KG1 (cell line): ENCODE measurements at regions not wholly inside any gene's neighbourhood (a gene's known extent, or its start where the extent isn't known, plus 50 kb on each side); places are given as distances from the start of the nearest gene placed in this dataset.
"Not testable (repeated sequence)": the region's sequence is repeated elsewhere in the genome, so short reads cannot be mapped to it uniquely, and the experiment has no call there.

ENCODE experiments used
- DNase-seq: peaks from one replicate; lab custom pipeline; 2025; lab: John Stamatoyannopoulos, UW

DNA sequence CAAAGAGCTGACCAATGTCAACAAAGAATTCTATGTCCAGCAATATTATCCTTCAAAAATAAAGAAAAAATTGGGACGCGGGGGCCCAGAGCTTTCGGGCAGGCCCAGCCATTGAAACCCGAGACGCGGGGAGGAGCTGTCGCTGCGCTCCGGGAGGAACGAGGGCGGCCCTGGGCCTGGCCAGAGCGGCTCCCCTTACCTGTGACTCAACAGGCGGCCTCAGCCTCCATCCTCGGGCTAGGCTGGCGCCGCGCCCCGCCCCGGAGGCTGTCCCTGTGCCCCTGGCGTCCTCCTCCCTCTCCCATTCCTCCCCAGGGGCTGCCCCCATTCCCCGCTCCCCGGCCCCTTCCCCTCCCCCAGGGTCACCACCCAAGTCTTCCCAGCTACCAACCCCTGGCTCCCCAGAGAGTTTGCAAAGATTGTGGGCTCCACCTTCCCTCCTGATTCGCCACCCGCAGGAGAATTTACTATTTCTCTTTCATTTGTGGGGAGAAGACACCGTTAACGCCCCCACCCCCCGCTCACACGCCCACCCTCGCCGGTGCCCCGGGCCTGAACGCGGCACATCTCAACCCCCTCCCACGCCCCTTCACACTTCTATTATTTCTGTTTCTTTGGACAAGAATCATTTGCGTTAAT lies 127.9 kb downstream of the ARRDC4 start:
- not testable (repeated sequence) for DNase-seq

DNA sequence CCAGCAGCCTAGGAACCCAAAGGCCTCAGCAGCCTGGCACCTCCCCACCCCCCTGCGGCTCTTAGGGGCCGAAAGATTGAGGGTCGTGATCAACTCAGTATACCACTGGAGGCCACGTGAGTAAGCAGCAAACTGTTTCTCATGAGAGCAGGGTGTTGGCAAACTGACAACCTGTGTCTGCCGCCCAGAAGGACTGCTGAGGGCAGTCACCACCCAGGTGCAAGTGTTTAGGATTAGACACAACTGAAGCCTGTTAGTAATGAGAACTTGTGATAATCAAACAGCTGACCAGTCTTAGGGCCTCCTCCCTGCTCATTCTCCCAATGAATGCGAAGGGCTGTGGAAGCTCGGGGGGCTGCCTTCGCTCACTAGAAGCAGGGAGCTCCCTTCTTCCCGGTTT lies 128.8 kb downstream of the ARRDC4 start:
- not testable (repeated sequence) for DNase-seq

GRCh38 chr15:98097986-98098385 lies 137.5 kb downstream of the ARRDC4 start:
- DNase-seq: not testable (repeated sequence)

GRCh38 chr15:98100606-98101005 lies 140.1 kb downstream of the ARRDC4 start:
- not testable (repeated sequence) for DNase-seq

DNA sequence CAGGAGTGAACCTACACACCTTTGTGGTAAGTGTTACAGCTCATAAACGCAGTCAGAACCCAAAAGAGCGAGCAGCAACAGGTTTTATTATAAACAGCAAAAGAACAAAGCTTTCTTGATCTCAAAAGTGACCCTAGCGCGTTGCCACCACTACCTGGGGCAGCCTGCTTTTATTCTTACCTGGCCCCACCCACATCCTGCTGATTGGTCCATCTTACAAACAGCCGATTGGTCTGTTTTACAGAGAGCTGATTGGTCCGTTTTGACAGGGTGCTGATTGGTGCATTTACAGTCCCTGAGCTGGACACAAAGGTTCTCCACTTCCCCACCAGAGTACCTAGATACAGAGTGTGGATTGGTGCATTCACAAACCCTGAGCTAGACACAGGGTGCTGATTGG lies 143.1 kb downstream of the ARRDC4 start:
- no peak for DNase-seq

- not testable (repeated sequence) for DNase-seq
These were observed 144.1 kb downstream of the ARRDC4 start for GRCh38 chr15:98104386-98105151.

DNA sequence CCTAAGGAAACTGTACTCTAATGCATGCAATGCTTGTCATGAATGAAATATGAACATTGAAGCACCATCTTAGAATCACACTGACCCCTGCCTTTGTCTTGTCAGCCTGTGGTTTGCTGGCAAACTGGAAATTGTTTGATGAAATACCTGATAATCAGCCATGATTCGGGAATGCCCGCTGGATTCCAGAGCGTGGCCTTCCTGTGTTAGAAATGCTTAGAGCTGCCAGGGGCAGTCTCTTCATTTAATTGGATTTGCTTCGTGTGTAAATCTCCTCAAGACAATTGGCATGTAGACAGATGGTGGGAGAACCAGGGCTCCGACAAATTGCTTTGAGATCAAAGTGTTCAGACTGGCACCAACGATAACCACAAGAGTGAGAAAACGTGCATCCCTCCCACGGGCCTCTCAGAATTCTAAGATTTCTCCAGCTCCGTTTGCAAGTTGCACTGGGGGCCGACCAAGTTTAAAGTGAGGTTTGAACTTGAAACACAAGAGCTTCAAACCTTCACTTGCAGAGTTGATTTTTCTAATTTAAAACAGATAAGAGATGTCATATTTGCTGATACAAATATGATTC lies 146.2 kb downstream of the ARRDC4 start:
- not testable (repeated sequence) for DNase-seq

GRCh38 chr15:98111806-98112205 lies 151.3 kb downstream of the ARRDC4 start:
- DNase-seq: no peak

GRCh38 chr15:98113327-98113726 lies 152.8 kb downstream of the ARRDC4 start:
- DNase-seq: no peak

DNA sequence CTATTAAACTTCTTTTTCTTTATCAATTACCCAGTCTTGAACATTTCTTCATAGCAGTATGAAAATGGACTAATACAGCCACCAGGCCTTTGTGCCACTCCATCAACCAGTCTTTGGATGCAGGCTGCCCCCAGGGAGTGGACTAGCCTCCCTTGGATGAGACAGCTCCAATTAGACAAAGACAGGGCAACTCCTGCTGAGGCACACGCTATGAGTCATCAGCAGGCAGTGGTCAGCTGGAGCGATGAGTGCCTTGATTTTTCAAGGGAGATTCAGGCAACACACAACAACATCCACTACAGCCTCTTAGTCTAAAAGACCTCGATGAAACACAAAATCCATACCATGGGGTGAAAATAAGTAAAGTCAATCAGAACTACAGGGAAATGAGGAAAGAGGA lies 160.1 kb downstream of the ARRDC4 start:
- no peak for DNase-seq

DNA sequence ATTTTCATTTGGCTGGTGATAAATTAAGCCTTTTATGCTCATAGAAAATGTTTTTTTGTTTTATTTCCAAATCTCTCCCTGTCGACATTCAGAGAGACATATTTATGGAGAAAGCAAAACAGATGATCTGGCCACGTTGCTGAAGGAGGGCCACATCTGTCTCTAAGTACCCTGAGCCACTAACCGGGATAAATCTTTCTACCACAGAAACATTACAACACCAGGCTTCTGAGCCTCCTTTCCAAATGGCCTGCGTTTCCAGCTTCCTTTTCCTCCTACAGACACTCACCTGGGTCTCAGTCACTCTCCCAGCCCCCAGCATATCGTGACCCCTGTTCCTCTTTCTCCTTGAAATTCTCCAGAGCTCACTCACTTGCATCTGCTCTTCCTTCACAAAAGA lies 161.0 kb downstream of the ARRDC4 start:
- DNase-seq: no peak

DNA sequence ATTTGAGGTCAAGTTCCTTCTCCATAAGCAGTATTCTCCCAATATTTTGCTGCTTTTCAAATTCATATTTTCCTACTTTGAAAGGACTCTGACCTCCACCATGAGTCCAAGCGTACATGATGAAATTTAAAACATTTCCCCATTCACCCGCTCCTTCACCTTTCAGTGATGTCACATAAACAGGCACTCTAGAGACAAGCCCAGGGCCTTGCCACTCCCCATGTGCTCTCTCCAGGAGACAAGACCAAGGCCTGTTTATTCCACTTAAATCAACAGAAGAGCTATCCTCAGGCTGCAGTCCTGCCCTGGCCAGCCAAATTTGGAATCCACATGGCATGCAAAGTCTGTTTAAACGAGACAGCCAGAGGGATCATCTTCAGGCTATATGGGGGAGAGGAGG lies 161.5 kb downstream of the ARRDC4 start:
- no peak for DNase-seq

DNA sequence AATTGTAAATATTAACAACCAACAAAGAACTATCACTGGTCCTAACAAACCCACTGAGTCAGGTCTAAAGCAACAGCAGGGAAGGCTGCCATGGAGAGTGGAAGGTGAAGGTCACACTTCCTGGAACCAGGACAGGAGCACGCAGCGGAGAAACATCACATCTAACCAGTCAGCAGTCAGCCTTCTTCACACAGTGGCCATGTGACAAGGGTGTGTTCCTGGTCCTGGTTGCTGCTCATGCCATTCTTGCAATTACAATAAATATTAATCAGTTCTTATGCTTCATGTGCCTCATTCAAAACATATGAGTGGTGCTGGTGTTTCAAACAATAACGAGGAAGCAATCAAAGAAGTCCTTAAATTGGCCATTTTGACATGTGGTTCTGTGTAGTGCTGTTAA lies 162.8 kb downstream of the ARRDC4 start:
- no peak for DNase-seq

- no peak for DNase-seq
These were observed 163.3 kb downstream of the ARRDC4 start for GRCh38 chr15:98123834-98124233.

GRCh38 chr15:98124581-98124980 lies 164.1 kb downstream of the ARRDC4 start:
- no peak for DNase-seq

GRCh38 chr15:98126326-98127085 lies 166.0 kb downstream of the ARRDC4 start:
- no peak for DNase-seq

DNA sequence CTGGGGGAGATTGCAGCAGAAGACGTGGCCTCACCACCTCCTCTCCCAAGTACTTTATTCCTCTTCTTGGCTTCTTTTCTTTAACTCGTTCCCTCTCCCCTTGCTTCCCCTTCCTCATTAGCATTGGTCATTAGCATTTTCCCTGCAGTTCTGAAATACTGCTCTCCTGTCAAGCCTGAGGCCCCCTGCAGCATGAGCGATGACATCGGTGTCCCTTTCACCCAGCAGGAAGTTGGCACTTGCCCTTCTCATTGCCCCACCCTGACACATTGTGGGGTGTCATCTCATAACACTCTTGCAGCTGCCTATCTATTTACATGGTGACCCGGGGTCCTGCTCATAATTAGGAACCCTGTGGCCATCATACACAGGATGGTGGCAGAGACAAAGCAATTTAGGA lies 167.1 kb downstream of the ARRDC4 start:
- no peak for DNase-seq

- no peak for DNase-seq
These were observed 171.4 kb downstream of the ARRDC4 start for GRCh38 chr15:98131924-98132323.

GRCh38 chr15:98134905-98135304 lies 174.4 kb downstream of the ARRDC4 start:
- DNase-seq: no peak

- no peak for DNase-seq
These were observed 178.4 kb downstream of the ARRDC4 start for GRCh38 chr15:98138910-98139309.

DNA sequence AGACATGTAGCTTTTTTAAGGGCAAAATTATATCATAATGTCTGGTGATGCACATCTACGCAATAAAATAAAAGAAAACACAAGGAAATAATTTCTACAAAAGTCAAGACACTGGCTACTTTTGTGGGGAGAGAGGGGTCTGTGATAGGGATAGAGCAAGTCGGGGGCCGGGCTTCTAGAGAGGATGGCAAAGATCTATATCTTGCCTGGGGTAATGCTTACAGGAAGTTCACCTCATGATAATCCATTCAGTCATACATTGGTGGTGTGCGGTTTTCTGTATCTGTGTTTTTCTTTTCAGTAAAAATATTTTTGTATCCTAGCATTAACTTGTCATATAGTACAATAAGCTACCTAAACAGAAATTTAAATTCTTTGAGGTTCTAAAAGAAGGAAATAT lies 178.8 kb downstream of the ARRDC4 start:
- DNase-seq: no peak

- DNase-seq: no peak
These were observed 182.1 kb downstream of the ARRDC4 start for GRCh38 chr15:98142572-98142971.

- DNase-seq: no peak
These were observed 182.6 kb downstream of the ARRDC4 start for GRCh38 chr15:98143116-98143515.
